Chondrocyte (in vitro differentiated cells): ENCODE measurements at regions not wholly inside any gene's neighbourhood (a gene's known extent, or its start where the extent isn't known, plus 50 kb on each side); places are given as distances from the start of the nearest gene placed in this dataset.

Experiments
- DNase-seq: peaks from one replicate; pipeline ENCODE4 v3.0.0; 2021; ENCODE audit warnings: mixed read lengths, low spot score
- H3K27ac Mint-ChIP-seq: one replicate; pipeline ENCODE4 v1.8.0; 2021; ENCODE audit warnings: mild to moderate bottlenecking, moderate library complexity, mixed read lengths; ENCODE audit not compliant: unreplicated experiment
- H3K27me3 Mint-ChIP-seq: 2 replicates; pipeline ENCODE4 v1.8.0; 2021; ENCODE audit warnings: low read depth, mixed read lengths
- H3K36me3 Mint-ChIP-seq: 2 replicates; pipeline ENCODE4 v1.8.0; 2021; ENCODE audit warnings: low read depth, mixed read lengths
- H3K4me1 Mint-ChIP-seq: 2 replicates; pipeline ENCODE4 v1.8.0; 2021; ENCODE audit warnings: low read depth, mild to moderate bottlenecking, mixed read lengths
- H3K4me3 Mint-ChIP-seq: one replicate; pipeline ENCODE4 v1.8.0; 2021; ENCODE audit warnings: mild to moderate bottlenecking, moderate library complexity, mixed read lengths; ENCODE audit not compliant: unreplicated experiment
- H3K9me3 Mint-ChIP-seq: 2 replicates; pipeline ENCODE4 v1.8.0; 2021; ENCODE audit warnings: low read depth, mixed read lengths
- TF ChIP-seq, protein P1 (sequence below): fragments of 200-600 bp; sonication (generic); IDR thresholded peaks from 2 replicates; pipeline ENCODE4 v1.5.0; 2021; ENCODE audit warnings: antibody characterized with exemption, mild to moderate bottlenecking, moderate library complexity

DNA sequence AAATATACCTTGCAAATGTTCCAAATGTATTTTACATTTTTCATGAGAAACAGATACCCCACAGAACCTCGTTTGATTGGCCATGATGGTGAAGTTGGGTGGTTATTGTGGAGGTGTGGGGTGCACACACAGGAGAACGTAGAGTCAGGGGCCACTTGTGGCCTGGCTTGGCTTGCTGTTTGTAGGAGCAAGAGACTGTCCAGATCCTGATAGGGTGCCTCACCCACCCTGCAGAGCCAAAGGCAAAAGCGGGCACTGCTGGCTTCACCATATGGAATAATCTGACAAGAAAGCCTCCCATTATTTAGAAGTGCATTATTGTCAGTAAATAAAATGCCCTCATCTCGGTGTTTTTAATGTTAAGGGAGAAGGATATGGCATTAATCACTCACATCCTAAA, 330.2 kb downstream of the TEX29 start:
- DNase-seq, result no peak
- H3K27me3 Mint-ChIP-seq, result peaks cover 26% of the 10 kb centered on the region

DNA sequence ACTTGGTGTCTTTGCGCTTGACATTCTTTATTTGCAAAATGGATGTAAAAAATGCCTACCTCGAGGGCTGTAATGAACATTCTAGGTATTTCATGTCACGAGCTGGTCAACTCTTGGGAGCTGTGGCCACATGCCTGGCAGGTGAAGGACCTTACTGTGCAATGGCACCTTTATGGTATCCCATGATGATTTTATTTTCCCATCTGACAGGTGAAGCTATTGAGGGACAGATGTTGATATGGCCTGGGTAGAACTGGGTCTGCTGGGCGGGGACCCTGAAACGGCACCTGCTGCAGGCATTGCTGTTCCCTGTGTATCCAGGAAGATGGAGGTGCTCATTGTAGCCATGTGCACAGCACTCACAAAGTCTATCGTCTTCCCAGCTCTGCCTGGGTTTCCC, 332.2 kb downstream of the TEX29 start:
- no peaks in the 10 kb centered on the region for H3K9me3 Mint-ChIP-seq
- no peak for DNase-seq
- no peaks in the 10 kb centered on the region for H3K4me1 Mint-ChIP-seq
- H3K27me3 Mint-ChIP-seq, result peaks cover 28% of the 10 kb centered on the region
- no peaks in the 10 kb centered on the region for H3K36me3 Mint-ChIP-seq
- no peak overlapping the region for H3K27ac Mint-ChIP-seq
- TF ChIP-seq, protein P1, sequence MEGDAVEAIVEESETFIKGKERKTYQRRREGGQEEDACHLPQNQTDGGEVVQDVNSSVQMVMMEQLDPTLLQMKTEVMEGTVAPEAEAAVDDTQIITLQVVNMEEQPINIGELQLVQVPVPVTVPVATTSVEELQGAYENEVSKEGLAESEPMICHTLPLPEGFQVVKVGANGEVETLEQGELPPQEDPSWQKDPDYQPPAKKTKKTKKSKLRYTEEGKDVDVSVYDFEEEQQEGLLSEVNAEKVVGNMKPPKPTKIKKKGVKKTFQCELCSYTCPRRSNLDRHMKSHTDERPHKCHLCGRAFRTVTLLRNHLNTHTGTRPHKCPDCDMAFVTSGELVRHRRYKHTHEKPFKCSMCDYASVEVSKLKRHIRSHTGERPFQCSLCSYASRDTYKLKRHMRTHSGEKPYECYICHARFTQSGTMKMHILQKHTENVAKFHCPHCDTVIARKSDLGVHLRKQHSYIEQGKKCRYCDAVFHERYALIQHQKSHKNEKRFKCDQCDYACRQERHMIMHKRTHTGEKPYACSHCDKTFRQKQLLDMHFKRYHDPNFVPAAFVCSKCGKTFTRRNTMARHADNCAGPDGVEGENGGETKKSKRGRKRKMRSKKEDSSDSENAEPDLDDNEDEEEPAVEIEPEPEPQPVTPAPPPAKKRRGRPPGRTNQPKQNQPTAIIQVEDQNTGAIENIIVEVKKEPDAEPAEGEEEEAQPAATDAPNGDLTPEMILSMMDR, result no peak
- no peak overlapping the region for H3K4me3 Mint-ChIP-seq

More for the DNA sequence above, 330.2 kb downstream of the TEX29 start:
- no peaks in the 10 kb centered on the region for H3K36me3 Mint-ChIP-seq
- H3K9me3 Mint-ChIP-seq, result no peaks in the 10 kb centered on the region
- no peak overlapping the region for H3K4me3 Mint-ChIP-seq
- no peaks in the 10 kb centered on the region for H3K4me1 Mint-ChIP-seq
- TF ChIP-seq, protein P1, result no peak
- no peak overlapping the region for H3K27ac Mint-ChIP-seq

DNA sequence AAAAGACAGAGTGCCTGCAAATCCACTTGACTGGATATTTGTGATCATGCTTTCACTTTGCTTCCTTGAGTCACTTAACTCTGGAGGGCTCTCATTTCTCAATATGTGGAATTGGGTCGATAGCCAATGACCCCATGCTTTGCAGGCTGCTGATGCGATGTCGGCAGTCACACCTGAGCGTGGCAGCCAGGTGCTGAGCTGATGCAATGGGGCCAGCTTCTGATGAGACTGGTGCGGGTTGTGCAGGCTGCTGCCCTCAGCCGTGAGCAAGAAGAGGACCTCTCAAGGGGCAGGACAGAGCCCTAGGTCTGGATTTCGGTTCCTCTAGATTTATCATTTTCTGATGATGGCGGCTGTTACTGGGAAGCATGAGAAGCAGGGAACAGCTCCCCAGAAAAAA, 334.1 kb downstream of the TEX29 start:
- TF ChIP-seq, protein P1, result no peak
- no peaks in the 10 kb centered on the region for H3K9me3 Mint-ChIP-seq
- H3K27me3 Mint-ChIP-seq, result peaks cover 34% of the 10 kb centered on the region
- H3K4me1 Mint-ChIP-seq, result no peaks in the 10 kb centered on the region
- H3K4me3 Mint-ChIP-seq, result no peak overlapping the region
- H3K36me3 Mint-ChIP-seq, result no peaks in the 10 kb centered on the region
- no peak overlapping the region for H3K27ac Mint-ChIP-seq
- no peak for DNase-seq

DNA sequence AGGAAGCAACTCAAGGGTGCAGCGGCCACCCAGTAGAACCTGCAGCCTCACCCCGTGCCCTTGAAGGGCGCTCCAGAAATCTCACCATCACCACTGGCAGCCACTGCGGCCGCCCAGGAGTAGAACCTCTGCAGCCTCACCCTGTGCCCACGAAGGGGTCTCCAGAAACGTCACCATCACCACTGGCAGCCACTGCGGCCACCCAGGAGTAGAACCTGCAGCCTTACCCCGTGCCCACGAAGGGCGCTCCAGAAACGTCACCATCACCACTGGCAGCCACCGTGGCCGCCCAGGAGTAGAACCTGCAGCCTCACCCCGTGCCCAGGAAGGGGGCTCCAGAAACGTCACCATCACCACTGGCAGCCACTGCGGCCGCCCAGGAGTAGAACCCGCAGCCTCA, 336.0 kb downstream of the TEX29 start:
- TF ChIP-seq, protein P1, result no peak

GRCh38 chr13:111657013-111657412, 336.6 kb downstream of the TEX29 start:
- Mint-ChIP-seq H3K27me3 (peaks cover 30% of the 10 kb centered on the region), H3K4me1 (no peaks in the 10 kb centered on the region), H3K4me3 (no peak overlapping the region), H3K27ac (no peak overlapping the region), H3K9me3 (no peaks in the 10 kb centered on the region), H3K36me3 (no peaks in the 10 kb centered on the region)
- TF ChIP-seq, protein P1, result no peak
- DNase-seq, result no peak

More for the DNA sequence above, 336.0 kb downstream of the TEX29 start:
- no peaks in the 10 kb centered on the region for H3K36me3 Mint-ChIP-seq
- peaks cover 30% of the 10 kb centered on the region for H3K27me3 Mint-ChIP-seq
- no peak for DNase-seq
- no peaks in the 10 kb centered on the region for H3K9me3 Mint-ChIP-seq
- no peak overlapping the region for H3K27ac Mint-ChIP-seq
- no peak overlapping the region for H3K4me3 Mint-ChIP-seq
- H3K4me1 Mint-ChIP-seq, result no peaks in the 10 kb centered on the region
